Dendritic cell treated with granulocyte-macrophage colony-stimulating factor and Interleukin-4, amounts not matched to agents 40 ng/mL and 50 ng/mL, for 4 days (primary cell): ENCODE measurements at regions not wholly inside any gene's neighbourhood (a gene's known extent, or its start where the extent isn't known, plus 50 kb on each side); places are given as distances from the start of the nearest gene placed in this dataset.

ENCODE experiments used
- H3K27ac Mint-ChIP-seq: one replicate; pipeline ENCODE4 v1.8.0; 2022; ENCODE audit warnings: mild to moderate bottlenecking, mixed read lengths
- H3K27me3 Mint-ChIP-seq: one replicate; pipeline ENCODE4 v1.8.0; 2022; ENCODE audit warnings: mild to moderate bottlenecking, mixed read lengths
- H3K36me3 Mint-ChIP-seq: one replicate; pipeline ENCODE4 v1.8.0; 2022; ENCODE audit warnings: low read depth, mixed read lengths
- H3K4me1 Mint-ChIP-seq: one replicate; pipeline ENCODE4 v1.8.0; 2022; ENCODE audit warnings: low read depth, mixed read lengths
- H3K4me3 Mint-ChIP-seq: one replicate; pipeline ENCODE4 v1.8.0; 2022; ENCODE audit warnings: mild to moderate bottlenecking, moderate library complexity, mixed read lengths
- H3K9me3 Mint-ChIP-seq: one replicate; pipeline ENCODE4 v1.8.0; 2022; ENCODE audit warnings: mixed read lengths
- intact Hi-C: fragments of 100-400 bp; cut with micrococcal nuclease; formaldehyde crosslinking; loops from one replicate; pipeline ENCODE4 v1.15.0; 2022

GRCh38 chr9:8096091-8096490 lies 296.5 kb upstream of the DMAC1 start:
- Mint-ChIP-seq H3K27ac (no peak overlapping the region), H3K4me3 (no peak overlapping the region), H3K9me3 (peaks cover 8% of the 10 kb centered on the region), H3K4me1 (no peaks in the 10 kb centered on the region), H3K27me3 (no peaks in the 10 kb centered on the region), H3K36me3 (no peaks in the 10 kb centered on the region)
- intact Hi-C loops, result no loop called here

DNA sequence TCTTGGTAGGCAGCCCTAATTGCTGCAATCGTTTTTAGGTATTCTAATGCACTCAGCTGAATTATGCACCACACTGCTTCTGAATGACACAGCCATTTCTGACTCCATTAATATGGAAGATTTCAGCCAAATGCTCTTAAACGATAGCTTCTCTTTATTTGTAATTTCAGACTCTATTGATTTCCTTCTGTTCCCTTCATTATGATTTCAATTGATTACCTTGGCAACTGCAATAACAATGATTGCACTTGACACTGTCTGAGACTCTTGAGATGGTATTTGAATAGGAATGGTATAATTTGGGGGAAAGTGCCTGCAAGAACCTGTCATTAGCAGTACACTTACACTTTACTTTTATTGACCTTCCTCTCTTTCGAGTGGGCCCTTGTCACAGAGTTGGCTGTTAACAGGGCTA lies 296.1 kb upstream of the DMAC1 start:
- H3K27ac Mint-ChIP-seq, result no peak overlapping the region
- H3K36me3 Mint-ChIP-seq, result no peaks in the 10 kb centered on the region
- no peak overlapping the region for H3K4me3 Mint-ChIP-seq
- peaks cover 8% of the 10 kb centered on the region for H3K9me3 Mint-ChIP-seq
- H3K27me3 Mint-ChIP-seq, result no peaks in the 10 kb centered on the region
- no peaks in the 10 kb centered on the region for H3K4me1 Mint-ChIP-seq
- intact Hi-C loops, result no loop called here

DNA sequence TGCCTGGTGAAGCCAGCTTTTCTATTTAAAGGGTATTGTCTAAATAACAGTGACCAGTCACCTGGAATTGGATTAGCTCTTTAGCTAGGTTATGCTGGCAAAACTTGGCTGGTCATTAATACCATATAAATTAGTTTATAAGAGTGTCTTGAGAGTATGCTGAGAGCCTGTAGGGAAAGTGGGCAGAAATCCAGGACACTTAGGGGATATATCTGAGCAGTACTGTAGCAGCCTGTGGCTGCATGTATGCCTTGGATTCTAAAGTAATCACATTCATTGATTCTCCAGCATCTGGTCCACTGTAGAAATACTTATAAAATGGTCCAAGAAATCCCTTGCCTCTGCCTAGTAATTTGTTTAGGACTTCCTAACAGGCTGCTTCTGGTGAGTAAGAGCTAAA lies 288.9 kb upstream of the DMAC1 start:
- Mint-ChIP-seq H3K4me3 (no peak overlapping the region), H3K27ac (no peak overlapping the region), H3K27me3 (no peaks in the 10 kb centered on the region), H3K36me3 (no peaks in the 10 kb centered on the region), H3K4me1 (no peaks in the 10 kb centered on the region), H3K9me3 (peaks cover 18% of the 10 kb centered on the region)
- intact Hi-C loops, result no loop called here

DNA sequence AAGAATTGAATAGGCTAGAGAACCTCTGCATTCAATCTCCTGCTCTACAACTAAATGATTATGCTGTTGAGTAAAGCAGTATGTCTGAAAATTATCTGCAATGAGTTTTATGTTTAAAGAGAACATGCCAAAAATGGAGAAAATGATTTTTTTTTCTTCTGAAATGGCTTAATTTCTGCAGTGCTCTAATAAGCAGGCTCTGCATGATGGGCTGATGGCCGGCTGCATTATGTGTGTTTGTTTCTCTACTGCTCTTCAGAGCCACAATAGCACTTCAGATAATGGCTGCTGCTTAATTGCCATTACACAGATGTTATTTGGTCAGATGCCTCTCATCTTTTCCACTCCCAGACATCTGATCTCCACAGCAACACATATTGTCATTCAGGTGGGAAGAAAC lies 286.4 kb upstream of the DMAC1 start:
- H3K9me3 Mint-ChIP-seq, result peaks cover 28% of the 10 kb centered on the region
- H3K27me3 Mint-ChIP-seq, result no peaks in the 10 kb centered on the region
- intact Hi-C loops, result no loop called here
- H3K4me3 Mint-ChIP-seq, result no peak overlapping the region
- H3K4me1 Mint-ChIP-seq, result no peaks in the 10 kb centered on the region
- H3K36me3 Mint-ChIP-seq, result no peaks in the 10 kb centered on the region
- no peak overlapping the region for H3K27ac Mint-ChIP-seq

DNA sequence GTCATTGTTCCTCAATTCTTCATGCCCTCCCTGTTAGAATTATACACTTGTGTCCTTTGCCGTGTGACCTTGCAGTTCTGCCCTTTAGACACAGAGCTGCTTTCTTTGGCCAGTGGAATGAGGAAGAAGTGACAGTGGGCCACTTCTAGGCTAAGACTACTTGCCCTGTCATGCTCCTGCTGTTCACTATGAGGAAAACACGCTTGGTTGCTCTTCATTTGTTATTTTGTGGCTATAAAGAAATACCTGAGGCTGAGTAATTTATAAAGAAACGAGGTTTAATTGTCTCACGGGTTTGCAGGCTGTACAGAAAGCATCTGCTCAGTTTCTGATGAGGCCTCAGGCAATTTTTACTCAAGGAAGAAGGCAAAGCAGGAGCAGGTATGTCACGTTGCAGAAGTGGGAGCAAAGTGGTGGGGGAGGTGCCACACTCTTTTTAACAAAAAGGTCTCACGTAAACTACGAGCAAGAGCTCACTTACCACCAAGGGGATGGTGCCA lies 279.1 kb upstream of the DMAC1 start:
- intact Hi-C loops, result no loop called here
- H3K9me3 Mint-ChIP-seq, result peaks cover 12% of the 10 kb centered on the region
- H3K27me3 Mint-ChIP-seq, result no peaks in the 10 kb centered on the region
- no peak overlapping the region for H3K27ac Mint-ChIP-seq
- H3K36me3 Mint-ChIP-seq, result no peaks in the 10 kb centered on the region
- no peaks in the 10 kb centered on the region for H3K4me1 Mint-ChIP-seq
- no peak overlapping the region for H3K4me3 Mint-ChIP-seq

DNA sequence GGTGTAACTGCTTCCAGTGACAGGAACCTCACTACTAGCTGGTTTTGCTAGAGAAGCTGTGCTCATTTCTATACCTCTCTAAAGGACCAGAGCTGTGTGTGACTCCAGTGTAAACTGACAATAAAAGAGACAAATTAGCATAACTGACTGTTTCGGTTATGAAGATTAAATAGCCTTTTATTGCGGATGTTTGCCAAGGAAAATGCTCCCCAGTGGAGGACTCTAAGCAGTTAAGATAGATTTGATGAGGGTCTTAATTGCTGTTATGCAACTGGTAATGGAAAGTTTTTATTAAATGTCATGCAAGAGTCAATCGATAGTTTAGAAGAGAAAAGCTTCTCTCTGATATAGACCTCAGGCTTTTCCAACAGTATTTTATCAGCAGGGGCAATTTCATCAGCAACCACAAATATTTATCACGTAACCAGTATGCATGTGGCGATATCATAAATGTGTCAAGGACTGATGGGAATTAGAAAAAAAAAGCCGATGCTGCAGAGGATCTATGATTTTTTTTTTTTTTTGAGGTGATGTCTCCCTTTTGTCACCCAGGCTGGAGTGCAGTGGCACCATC lies 275.2 kb upstream of the DMAC1 start:
- H3K36me3 Mint-ChIP-seq, result no peaks in the 10 kb centered on the region
- H3K27ac Mint-ChIP-seq, result no peak overlapping the region
- H3K9me3 Mint-ChIP-seq, result no peaks in the 10 kb centered on the region
- no peak overlapping the region for H3K4me3 Mint-ChIP-seq
- H3K4me1 Mint-ChIP-seq, result no peaks in the 10 kb centered on the region
- no peaks in the 10 kb centered on the region for H3K27me3 Mint-ChIP-seq
- intact Hi-C loops, result no loop called here

- Mint-ChIP-seq H3K4me3 (no peak overlapping the region), H3K27me3 (no peaks in the 10 kb centered on the region), H3K4me1 (no peaks in the 10 kb centered on the region), H3K27ac (no peak overlapping the region), H3K36me3 (no peaks in the 10 kb centered on the region), H3K9me3 (peaks cover 8% of the 10 kb centered on the region)
- intact Hi-C loops, result no loop called here
Measured at GRCh38 chr9:8071445-8071798, 271.8 kb upstream of the DMAC1 start.

DNA sequence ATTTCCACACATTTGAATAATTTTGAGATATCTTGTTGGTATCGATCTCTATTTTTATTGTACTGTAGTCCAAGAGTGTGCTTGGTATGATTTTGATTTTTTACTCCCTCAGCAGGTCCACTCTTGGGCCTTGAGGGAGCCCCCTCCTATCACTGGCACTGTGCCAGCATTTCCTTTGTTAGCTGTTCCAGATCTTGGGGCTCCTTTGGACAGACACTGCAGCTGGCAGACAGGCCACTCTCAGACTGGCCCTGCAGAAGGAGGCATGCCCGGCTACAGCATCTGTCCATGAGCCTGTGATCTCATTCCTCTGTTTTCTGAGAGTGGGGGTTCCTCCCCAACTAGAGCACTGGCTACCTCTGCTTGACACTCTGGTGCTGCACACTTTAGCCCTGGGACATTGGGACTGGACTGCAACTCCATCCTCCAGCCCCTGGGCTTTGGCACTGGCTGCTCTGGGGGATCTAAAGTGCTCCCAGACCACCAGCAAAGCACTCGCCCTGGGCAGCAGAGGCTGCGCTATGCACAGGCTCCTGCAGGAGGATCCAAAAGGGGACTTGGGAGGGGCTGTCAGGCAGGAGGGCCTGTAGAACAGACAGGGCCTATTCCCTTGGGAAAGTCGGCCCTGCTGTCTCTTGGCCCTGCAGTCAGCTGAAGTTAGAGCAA lies 271.3 kb upstream of the DMAC1 start:
- Mint-ChIP-seq H3K27ac (no peak overlapping the region), H3K36me3 (no peaks in the 10 kb centered on the region), H3K27me3 (no peaks in the 10 kb centered on the region), H3K4me1 (no peaks in the 10 kb centered on the region), H3K9me3 (peaks cover 8% of the 10 kb centered on the region), H3K4me3 (no peak overlapping the region)
- intact Hi-C loops, result no loop called here

GRCh38 chr9:8062459-8062858 lies 262.9 kb upstream of the DMAC1 start:
- intact Hi-C loops, result no loop called here
- Mint-ChIP-seq H3K27me3 (no peaks in the 10 kb centered on the region), H3K9me3 (peaks cover 15% of the 10 kb centered on the region), H3K36me3 (no peaks in the 10 kb centered on the region), H3K27ac (no peak overlapping the region), H3K4me1 (no peaks in the 10 kb centered on the region), H3K4me3 (no peak overlapping the region)

- Mint-ChIP-seq H3K36me3 (no peaks in the 10 kb centered on the region), H3K27me3 (no peaks in the 10 kb centered on the region), H3K4me1 (no peaks in the 10 kb centered on the region), H3K9me3 (peaks cover 36% of the 10 kb centered on the region), H3K4me3 (no peak overlapping the region), H3K27ac (no peak overlapping the region)
- intact Hi-C loops, result no loop called here
Measured at GRCh38 chr9:8053501-8053900, 253.9 kb upstream of the DMAC1 start.

- H3K4me1 Mint-ChIP-seq, result no peaks in the 10 kb centered on the region
- H3K36me3 Mint-ChIP-seq, result no peaks in the 10 kb centered on the region
- H3K27ac Mint-ChIP-seq, result no peak overlapping the region
- no peak overlapping the region for H3K4me3 Mint-ChIP-seq
- intact Hi-C loops, result no loop called here
- H3K27me3 Mint-ChIP-seq, result no peaks in the 10 kb centered on the region
- peaks cover 40% of the 10 kb centered on the region for H3K9me3 Mint-ChIP-seq
Measured at GRCh38 chr9:8052991-8053390, 253.4 kb upstream of the DMAC1 start.

GRCh38 chr9:8037745-8038144 lies 238.2 kb upstream of the DMAC1 start:
- Mint-ChIP-seq H3K4me3 (no peak overlapping the region), H3K36me3 (no peaks in the 10 kb centered on the region), H3K4me1 (peaks cover 9% of the 10 kb centered on the region), H3K9me3 (peaks cover 57% of the 10 kb centered on the region), H3K27me3 (no peaks in the 10 kb centered on the region), H3K27ac (no peak overlapping the region)
- intact Hi-C loops, result no loop called here

GRCh38 chr9:8036914-8037524 lies 237.4 kb upstream of the DMAC1 start:
- H3K4me3 Mint-ChIP-seq, result no peak overlapping the region
- H3K27ac Mint-ChIP-seq, result no peak overlapping the region
- H3K36me3 Mint-ChIP-seq, result no peaks in the 10 kb centered on the region
- peaks cover 52% of the 10 kb centered on the region for H3K9me3 Mint-ChIP-seq
- intact Hi-C loops, result no loop called here
- H3K4me1 Mint-ChIP-seq, result peaks cover 9% of the 10 kb centered on the region
- no peaks in the 10 kb centered on the region for H3K27me3 Mint-ChIP-seq

DNA sequence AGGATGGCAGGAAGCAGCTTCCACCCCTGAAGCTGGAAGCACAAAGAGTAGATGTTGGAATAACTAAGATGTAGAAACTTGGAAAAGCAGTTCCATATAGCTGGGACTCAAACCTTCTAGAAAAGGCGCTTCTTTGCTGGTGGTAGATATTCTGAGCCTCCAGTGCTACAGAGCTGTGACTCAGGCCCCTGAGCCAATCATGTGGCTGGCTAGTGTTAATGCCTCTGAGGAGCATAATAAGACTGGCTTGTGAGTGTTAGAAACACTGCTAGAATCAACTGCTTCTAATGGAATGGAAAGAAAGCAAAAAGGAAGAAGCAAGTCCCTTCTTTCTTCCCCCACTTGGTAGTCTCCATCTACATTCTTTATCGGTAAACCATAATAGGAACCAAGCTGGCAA lies 234.2 kb upstream of the DMAC1 start:
- no peaks in the 10 kb centered on the region for H3K27me3 Mint-ChIP-seq

DNA sequence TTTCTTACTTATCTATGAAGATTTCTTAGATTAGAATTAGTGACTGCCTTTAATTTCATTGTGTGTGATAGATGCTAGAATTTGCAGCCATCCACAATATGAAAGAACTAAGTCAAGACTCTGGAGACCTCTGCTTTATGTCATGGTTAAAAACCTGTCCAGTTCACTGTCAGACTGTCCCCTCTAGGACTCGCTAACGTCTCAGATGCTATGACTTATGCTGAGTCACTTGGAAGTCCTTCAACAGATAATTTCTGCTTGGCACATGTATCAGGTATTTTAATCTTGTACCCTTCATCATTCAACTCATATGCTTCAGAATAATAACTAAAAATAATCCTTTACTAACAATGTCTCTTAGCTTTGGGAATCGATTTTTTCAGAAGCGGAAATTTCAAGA lies 230.5 kb upstream of the DMAC1 start:
- Mint-ChIP-seq H3K4me3 (no peak overlapping the region), H3K27me3 (no peaks in the 10 kb centered on the region), H3K4me1 (no peaks in the 10 kb centered on the region), H3K27ac (no peak overlapping the region), H3K9me3 (no peaks in the 10 kb centered on the region), H3K36me3 (no peaks in the 10 kb centered on the region)
- intact Hi-C loops, result no loop called here

More for the DNA sequence above, 234.2 kb upstream of the DMAC1 start:
- H3K4me3 Mint-ChIP-seq, result no peak overlapping the region
- no peaks in the 10 kb centered on the region for H3K36me3 Mint-ChIP-seq
- H3K27ac Mint-ChIP-seq, result no peak overlapping the region
- intact Hi-C loops, result no loop called here
- peaks cover 31% of the 10 kb centered on the region for H3K9me3 Mint-ChIP-seq
- H3K4me1 Mint-ChIP-seq, result peaks cover 9% of the 10 kb centered on the region
